Activated CD8-positive, alpha-beta memory T cell treated with anti-CD3 and anti-CD28 coated beads, Interleukin-2, amount 50 U/mL, for 48 hours (primary cell): ENCODE measurements at regions not wholly inside any gene's neighbourhood (a gene's known extent, or its start where the extent isn't known, plus 50 kb on each side); places are given as distances from the start of the nearest gene placed in this dataset.
"Not testable (repeated sequence)": the region's sequence is repeated elsewhere in the genome, so short reads cannot be mapped to it uniquely, and the experiment has no call there.

Experiments
- DNase-seq: peaks from one replicate; pipeline ENCODE4 v3.0.0-alpha.2; 2020

GRCh38 chr2:61620244-61621159, 82.3 kb upstream of the XPO1 start:
- DNase-seq = peak; percentile 52

DNA sequence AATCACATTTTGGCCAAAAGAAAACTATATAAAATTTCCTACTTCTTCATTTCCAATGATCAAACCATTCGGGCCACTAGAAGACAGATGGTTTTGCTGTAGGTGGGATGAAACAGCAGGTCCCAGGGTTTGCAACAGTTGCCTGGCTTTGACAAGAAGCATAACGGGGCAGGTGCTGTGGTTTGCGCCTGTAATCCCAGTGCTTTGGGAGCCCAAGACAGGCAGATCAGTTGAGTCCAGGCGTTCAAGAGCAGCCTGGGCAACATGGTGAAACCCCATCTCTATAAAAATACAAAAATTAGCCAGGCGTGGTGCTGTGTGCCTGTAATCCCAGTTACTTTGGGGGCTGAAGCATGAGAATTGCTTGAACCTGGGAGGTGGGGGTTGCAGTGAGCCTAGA, 81.4 kb upstream of the XPO1 start:
- DNase-seq = no peak

- no peak for DNase-seq
Observed at GRCh38 chr2:61617610-61618009, 79.5 kb upstream of the XPO1 start.

DNA sequence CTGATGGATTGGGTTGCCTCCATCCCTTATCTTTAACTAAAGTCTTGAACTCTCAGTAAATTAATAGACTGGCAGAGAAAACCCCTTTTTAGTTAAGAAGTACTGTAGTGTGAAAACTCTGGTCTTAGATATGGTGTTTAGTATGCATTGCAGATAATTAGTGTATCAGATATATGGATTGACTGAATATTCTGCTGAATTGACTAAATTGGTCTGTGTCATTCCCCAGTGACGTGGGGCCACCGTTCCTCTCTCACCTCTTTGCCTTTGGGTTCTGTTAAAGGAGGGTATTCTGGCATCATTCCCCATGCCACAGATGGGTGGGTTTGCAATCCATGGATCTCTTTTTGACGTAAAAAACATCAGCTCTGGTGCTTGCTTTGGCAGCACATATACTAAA, 67.1 kb upstream of the XPO1 start:
- no peak for DNase-seq

- DNase-seq = no peak
Observed at GRCh38 chr2:61604433-61604832, 66.3 kb upstream of the XPO1 start.

GRCh38 chr2:61598515-61599156, 60.5 kb upstream of the XPO1 start:
- DNase-seq = not testable (repeated sequence)

- no peak for DNase-seq
Observed at GRCh38 chr2:61597300-61598289, 59.4 kb upstream of the XPO1 start.

- not testable (repeated sequence) for DNase-seq
Observed at GRCh38 chr2:61594201-61594600, 56.0 kb upstream of the XPO1 start.

GRCh38 chr2:61593648-61594047, 55.5 kb upstream of the XPO1 start:
- DNase-seq = not testable (repeated sequence)

DNA sequence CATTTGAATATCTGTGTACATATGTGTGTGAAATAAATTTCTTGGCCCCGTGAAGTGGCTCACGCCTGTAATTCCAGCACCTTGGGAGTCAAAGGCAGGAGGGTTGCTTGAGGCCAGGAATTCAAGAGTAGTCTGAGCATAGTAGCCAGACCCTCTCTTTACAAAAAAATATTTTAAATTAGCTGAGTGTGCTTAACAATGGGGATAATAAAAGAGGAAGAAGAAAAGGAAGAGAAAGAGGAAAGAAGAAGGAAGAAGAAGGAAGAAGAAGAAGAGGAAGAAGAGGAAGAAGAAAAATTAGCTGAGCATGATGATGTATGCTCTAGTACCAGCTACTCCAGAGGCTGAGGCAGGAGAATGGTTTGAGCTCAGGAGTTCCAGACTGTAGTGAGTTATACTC, 52.1 kb upstream of the XPO1 start:
- DNase-seq = no peak

- DNase-seq = no peak
Observed at GRCh38 chr2:61588566-61588965, 50.4 kb upstream of the XPO1 start.
